HUES6 (cell line): ENCODE measurements at regions not wholly inside any gene's neighbourhood (a gene's known extent, or its start where the extent isn't known, plus 50 kb on each side); places are given as distances from the start of the nearest gene placed in this dataset.

Experiments
- H3K27ac ChIP-seq: 2 replicates; pipeline ENCODE4 v1.7.0; 2013; ENCODE audit warnings: low read depth, mild to moderate bottlenecking, low read length, inconsistent platforms
- H3K27me3 ChIP-seq: 2 replicates; pipeline ENCODE4 v1.6.1; 2013; ENCODE audit warnings: low read length; ENCODE audit not compliant: control insufficient read depth, insufficient read depth
- H3K36me3 ChIP-seq: 2 replicates; pipeline ENCODE4 v1.6.1; 2013; ENCODE audit warnings: low read length; ENCODE audit not compliant: control insufficient read depth, insufficient read depth
- H3K4me1 ChIP-seq: 2 replicates; pipeline ENCODE4 v1.6.1; 2013; ENCODE audit warnings: low read length; ENCODE audit not compliant: control insufficient read depth, insufficient read depth
- H3K4me3 ChIP-seq: 2 replicates; pipeline ENCODE4 v1.5.1; 2013; ENCODE audit warnings: low read depth, low read length
- H3K9ac ChIP-seq: one replicate; pipeline ENCODE4 v1.6.1; 2013; ENCODE audit warnings: mild to moderate bottlenecking, low read length
- H3K9me3 ChIP-seq: 2 replicates; pipeline ENCODE4 v1.6.1; 2013; ENCODE audit warnings: low read depth, low read length; ENCODE audit not compliant: control insufficient read depth, insufficient read depth

DNA sequence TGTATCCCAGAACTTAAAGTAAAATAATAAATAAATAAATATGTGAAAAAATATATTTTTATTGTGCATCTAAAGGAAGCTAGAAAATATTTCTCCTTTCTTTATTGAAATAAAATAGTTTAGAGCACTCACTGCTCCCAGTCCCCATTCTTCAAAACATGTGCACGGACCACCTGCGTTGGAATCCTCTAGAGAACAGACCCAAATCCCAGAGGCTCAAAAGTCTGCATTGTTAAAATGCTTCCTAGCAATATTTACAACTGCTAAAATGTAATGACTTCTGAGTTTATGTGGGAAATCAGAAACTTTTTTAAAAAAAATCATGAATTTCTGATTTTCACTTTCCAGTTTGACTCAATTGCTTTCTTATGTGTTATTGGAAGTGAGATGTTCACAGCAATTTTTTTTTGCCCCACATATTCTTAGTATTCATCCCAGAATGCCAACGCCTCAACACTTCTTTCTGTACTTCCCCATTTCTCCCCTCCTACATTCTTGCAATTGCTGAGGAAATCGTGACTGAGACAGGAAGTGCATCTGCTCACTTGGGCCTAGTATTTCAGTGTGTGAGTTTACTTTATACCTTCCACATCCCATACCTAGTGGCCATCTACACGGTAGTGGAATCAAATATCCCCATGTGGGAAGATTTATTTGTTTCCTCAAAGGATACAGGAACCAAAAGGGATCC is 116.0 kb upstream of the FLRT2 start:
- Histone ChIP-seq H3K4me3 (no peak overlapping the region), H3K9me3 (no peaks in the 10 kb centered on the region), H3K27ac (no peak overlapping the region), H3K9ac (no peak overlapping the region), H3K27me3 (no peaks in the 10 kb centered on the region), H3K4me1 (0 out of 2 replicates have a peak, but pooled peaks cover 4% of the 10 kb centered on the region), H3K36me3 (no peaks in the 10 kb centered on the region)

DNA sequence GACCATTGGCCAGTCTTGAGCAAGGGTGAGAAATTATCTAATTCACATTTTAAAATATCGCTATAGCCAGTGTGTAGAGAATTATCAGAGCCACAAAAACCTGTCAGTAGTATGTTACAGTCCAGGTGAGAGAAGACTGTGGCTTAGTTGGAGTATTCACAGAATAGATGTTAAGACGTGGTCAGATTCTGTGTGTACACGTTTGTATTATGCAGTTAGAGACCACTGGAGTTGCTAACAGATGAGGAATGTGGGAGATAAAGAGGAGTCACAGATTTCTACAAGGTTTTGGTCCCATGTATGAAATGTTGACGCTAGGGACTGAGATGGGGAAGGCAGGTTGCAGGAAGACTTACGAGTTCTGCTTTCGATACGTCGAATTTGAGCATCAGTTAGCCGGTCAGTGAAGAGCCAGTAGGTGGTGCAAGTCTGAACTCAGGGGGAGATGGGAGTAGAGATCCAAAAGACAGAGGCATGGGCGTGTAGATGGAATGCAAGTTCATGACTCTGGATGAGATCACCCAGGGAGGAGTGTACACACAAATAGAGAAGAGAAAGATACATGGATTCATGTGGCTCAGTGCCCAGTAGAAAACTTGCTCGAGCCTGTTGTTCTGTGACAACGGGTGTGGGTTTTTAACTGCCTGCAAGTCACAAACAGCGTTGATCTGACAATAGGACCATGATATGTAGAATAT is 114.8 kb upstream of the FLRT2 start:
- H3K9me3 ChIP-seq, result no peaks in the 10 kb centered on the region
- H3K9ac ChIP-seq, result no peak overlapping the region
- H3K27me3 ChIP-seq, result no peaks in the 10 kb centered on the region
- H3K4me1 ChIP-seq, result 0 out of 2 replicates have a peak, but pooled peaks cover 4% of the 10 kb centered on the region
- H3K27ac ChIP-seq, result no peak overlapping the region
- H3K4me3 ChIP-seq, result no peak overlapping the region
- H3K36me3 ChIP-seq, result no peaks in the 10 kb centered on the region

- no peaks in the 10 kb centered on the region for H3K27me3 ChIP-seq
- H3K4me1 ChIP-seq, result 0 out of 2 replicates have a peak, but pooled peaks cover 4% of the 10 kb centered on the region
- H3K4me3 ChIP-seq, result no peak overlapping the region
- no peaks in the 10 kb centered on the region for H3K9me3 ChIP-seq
- no peak overlapping the region for H3K9ac ChIP-seq
- no peaks in the 10 kb centered on the region for H3K36me3 ChIP-seq
- H3K27ac ChIP-seq, result no peak overlapping the region
These were observed 113.2 kb upstream of the FLRT2 start for GRCh38 chr14:85416771-85417170.

DNA sequence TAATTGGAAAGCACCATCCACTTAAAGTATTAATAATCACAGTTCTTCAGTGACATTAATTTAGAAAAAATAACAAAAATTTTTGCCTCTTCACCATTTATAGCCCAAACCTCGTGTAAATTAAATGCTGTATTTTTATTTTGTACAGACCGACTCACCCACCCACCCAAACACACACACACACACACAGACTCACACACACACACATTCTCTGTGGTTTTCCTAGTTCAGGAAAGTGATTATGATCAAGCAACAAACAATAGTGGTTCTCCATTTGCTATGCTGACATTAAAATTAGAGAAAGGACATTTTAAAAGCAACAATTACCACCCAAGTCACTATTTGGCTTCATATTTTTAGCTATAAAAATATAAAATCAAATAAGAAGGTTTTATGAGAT is 112.5 kb upstream of the FLRT2 start:
- Histone ChIP-seq H3K27ac (no peak overlapping the region), H3K36me3 (no peaks in the 10 kb centered on the region), H3K9me3 (no peaks in the 10 kb centered on the region), H3K4me1 (0 out of 2 replicates have a peak, but pooled peaks cover 4% of the 10 kb centered on the region), H3K9ac (no peak overlapping the region), H3K27me3 (no peaks in the 10 kb centered on the region), H3K4me3 (no peak overlapping the region)

- Histone ChIP-seq H3K27ac (no peak overlapping the region), H3K36me3 (no peaks in the 10 kb centered on the region), H3K27me3 (no peaks in the 10 kb centered on the region), H3K9me3 (no peaks in the 10 kb centered on the region), H3K4me1 (0 out of 2 replicates have a peak, but pooled peaks cover 4% of the 10 kb centered on the region), H3K9ac (no peak overlapping the region), H3K4me3 (no peak overlapping the region)
These were observed 111.2 kb upstream of the FLRT2 start for GRCh38 chr14:85418721-85419120.

DNA sequence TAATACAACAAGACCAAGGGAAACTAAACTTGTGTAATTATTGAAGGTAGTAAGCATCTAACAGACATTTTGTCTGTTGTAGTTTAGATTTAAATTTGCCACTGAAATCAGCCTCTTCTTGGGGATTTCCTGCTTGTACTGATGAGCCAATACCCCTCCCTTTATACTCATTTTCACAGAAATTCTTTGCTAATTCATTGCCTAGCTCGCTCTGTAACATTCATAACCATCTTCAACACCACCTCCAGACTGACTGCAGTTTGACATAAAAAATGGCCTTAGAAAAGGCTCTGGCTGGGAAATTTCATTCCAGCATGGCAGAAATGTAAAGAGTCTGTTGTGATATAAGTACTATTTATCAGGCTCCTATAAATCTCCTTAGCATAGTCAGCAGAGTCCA is 109.7 kb upstream of the FLRT2 start:
- Histone ChIP-seq H3K4me3 (no peak overlapping the region), H3K9me3 (no peaks in the 10 kb centered on the region), H3K27ac (no peak overlapping the region)

DNA sequence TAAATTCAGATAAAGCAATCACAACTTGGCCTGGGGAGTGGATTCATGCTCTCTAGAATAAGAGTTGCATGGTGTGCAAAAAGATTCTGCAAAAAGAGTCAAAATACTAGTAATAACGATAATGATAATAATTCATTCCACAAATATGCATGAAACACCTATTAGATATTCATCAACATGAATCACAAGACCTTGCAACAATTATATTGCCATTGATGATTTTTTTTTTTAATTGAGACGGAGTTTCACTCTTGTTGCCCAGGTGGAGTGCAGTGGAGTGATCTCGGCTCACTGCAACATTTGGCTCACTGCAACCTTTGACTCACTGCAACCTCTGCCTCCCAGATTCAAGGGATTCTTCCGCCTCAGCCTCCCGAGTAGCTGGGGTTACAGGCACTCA is 109.2 kb upstream of the FLRT2 start:
- Histone ChIP-seq H3K27ac (no peak overlapping the region), H3K4me3 (no peak overlapping the region), H3K27me3 (no peaks in the 10 kb centered on the region), H3K4me1 (0 out of 2 replicates have a peak, but pooled peaks cover 4% of the 10 kb centered on the region), H3K9ac (no peak overlapping the region), H3K36me3 (no peaks in the 10 kb centered on the region), H3K9me3 (no peaks in the 10 kb centered on the region)

More for the DNA sequence above, 109.7 kb upstream of the FLRT2 start:
- 0 out of 2 replicates have a peak, but pooled peaks cover 4% of the 10 kb centered on the region for H3K4me1 ChIP-seq
- no peaks in the 10 kb centered on the region for H3K36me3 ChIP-seq
- H3K9ac ChIP-seq, result no peak overlapping the region
- no peaks in the 10 kb centered on the region for H3K27me3 ChIP-seq

- H3K4me1 ChIP-seq, result 0 out of 2 replicates have a peak, but pooled peaks cover 4% of the 10 kb centered on the region
- H3K9me3 ChIP-seq, result no peaks in the 10 kb centered on the region
- no peaks in the 10 kb centered on the region for H3K27me3 ChIP-seq
- no peak overlapping the region for H3K27ac ChIP-seq
- no peaks in the 10 kb centered on the region for H3K36me3 ChIP-seq
- H3K9ac ChIP-seq, result no peak overlapping the region
- no peak overlapping the region for H3K4me3 ChIP-seq
These were observed 108.6 kb upstream of the FLRT2 start for GRCh38 chr14:85421186-85421877.

DNA sequence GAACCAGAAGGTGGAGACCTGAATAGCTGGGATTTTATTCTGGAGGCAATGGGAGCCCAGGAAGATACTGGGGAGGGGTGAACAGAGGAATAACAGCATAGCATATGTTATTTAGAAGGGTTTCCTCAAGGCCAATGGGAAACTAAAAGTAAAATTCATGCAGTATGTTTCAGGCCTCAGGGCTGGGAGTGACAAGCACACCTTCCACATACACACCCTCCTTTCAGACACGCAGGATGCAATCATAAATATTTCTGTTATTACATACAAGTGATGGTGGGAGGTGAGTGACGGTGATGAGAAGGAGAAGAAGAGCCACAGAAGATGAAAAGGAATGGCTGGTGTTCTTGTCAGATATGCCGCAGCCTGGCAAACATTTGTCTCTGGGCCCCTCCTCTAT is 106.1 kb upstream of the FLRT2 start:
- no peaks in the 10 kb centered on the region for H3K36me3 ChIP-seq
- no peaks in the 10 kb centered on the region for H3K27me3 ChIP-seq
- no peaks in the 10 kb centered on the region for H3K9me3 ChIP-seq
- no peak overlapping the region for H3K27ac ChIP-seq
- H3K9ac ChIP-seq, result no peak overlapping the region
- H3K4me1 ChIP-seq, result no peaks in the 10 kb centered on the region
- no peak overlapping the region for H3K4me3 ChIP-seq

GRCh38 chr14:85425507-85425906 is 104.4 kb upstream of the FLRT2 start:
- no peaks in the 10 kb centered on the region for H3K27me3 ChIP-seq
- no peak overlapping the region for H3K4me3 ChIP-seq
- no peak overlapping the region for H3K9ac ChIP-seq
- H3K4me1 ChIP-seq, result no peaks in the 10 kb centered on the region
- H3K36me3 ChIP-seq, result no peaks in the 10 kb centered on the region
- no peaks in the 10 kb centered on the region for H3K9me3 ChIP-seq
- no peak overlapping the region for H3K27ac ChIP-seq
